ENCODE measurements at regions not wholly inside any gene's neighbourhood (a gene's known extent, or its start where the extent isn't known, plus 50 kb on each side); places are given as distances from the start of the nearest gene placed in this dataset.

DNA sequence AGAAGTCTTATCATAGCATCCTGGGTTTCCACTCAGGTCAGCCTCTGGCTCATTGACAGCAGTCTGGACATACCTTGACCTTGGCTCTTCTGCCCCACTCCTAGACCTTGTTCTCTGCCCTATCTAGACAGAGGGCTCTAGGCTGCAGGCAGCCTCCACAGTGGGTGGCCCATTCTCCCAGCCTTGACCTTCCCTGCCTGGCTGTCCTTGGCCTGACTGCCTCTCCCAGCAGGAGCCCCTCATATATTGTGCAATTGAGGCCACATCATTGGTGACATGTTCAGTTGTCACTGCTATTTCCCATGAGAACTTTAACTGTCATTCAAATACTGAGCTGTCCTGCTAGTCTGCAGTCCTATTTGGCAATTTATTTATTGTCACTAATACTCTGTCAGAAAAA is 503.4 kb downstream of the PLXNA4 start:
- no peak for DNase-seq (ENCODE audit: low read depth in 2 of 2)

DNA sequence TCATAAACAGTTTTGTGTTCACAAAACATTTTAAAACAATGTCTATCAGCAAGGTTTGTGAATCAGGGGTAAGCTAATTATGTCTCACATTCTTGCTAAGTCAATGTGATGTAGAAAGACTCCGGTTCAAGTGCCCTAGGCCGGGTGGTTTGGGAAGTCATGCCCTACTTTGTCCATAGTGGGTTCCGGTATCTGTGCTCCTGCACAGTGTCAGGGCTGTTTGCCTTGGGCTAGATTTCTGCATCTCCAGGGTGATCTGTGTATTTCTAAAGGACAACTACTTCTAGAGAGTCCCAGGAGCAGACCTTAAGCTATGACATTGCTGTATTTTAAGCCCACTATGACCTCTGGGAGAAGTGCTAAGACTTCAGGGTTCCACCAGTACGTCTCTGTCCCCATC is 504.1 kb downstream of the PLXNA4 start:
- DNase-seq (ENCODE audit: low read depth in 2 of 2), result no peak

DNA sequence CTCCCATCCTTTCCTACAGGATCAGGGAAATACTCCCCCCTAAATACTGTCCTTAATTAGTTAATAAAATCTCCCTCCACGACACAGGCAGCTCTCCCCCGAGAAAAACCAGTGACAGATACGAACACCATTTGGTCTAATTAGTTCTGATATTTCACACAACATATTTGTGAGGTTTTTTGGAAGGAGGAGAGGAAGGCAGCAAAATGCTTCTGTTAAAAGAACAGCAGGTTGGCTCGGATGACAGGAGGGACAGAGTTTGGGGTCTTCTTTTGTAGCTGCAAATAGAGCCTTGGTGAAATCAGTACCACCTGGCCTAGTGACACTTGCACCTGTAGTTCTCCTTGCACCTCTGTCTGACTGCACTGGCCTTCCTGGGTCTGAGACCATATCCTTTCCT is 507.0 kb downstream of the PLXNA4 start:
- DNase-seq (ENCODE audit: low read depth in 2 of 2), result no peak

DNA sequence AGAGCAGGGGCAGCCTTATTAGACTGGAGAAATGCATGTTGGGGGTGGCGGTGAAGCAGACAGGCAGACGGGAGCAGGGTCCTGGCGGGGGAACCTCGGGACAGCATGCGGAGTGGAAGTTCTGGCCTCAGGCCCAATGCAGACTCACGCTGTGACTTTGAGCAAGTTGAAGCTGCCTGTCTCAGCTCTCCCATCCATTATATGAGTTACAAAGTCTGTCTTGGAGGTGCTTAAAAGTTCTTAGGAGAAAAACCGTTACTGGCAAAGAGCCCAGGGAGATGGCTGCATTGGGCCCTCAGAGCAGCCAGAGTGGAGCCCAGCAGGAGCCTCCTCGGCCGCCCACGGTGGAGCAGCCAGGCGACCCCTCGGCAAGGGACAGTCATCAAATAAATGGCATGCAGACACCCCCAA is 509.5 kb downstream of the PLXNA4 start:
- DNase-seq (ENCODE audit: low read depth in 2 of 2), result no peak

DNA sequence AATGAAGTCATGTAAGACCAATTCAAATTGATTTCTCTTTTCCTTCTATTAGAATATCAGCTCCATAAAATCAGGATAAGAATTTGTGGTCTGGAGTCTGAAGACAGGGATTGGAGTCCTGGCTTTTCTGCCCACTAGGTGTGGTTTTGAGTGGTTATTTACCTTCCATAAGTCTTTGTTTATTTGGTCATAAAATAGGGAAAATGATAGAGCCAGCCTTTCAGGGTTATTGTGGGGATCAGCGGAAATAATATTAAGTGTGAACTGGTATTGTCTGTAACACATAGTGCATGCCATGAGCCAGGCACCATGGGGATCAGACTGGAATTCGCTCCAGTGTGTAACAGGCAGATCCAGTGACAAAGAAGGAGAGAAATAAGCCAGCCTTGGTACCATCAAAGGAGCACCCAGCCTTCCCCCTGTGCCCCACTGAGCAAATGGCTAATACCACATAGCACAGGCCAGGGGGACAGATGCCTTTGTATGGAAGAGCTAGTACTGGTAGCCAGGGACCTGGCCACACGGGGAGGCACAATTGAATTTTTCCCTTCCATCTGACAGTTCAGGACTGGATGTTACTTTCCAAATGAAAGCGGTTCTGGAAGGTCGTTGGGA is 509.7 kb upstream of the PODXL start:
- DNase-seq (ENCODE audit: low read depth in 2 of 2), result no peak

DNA sequence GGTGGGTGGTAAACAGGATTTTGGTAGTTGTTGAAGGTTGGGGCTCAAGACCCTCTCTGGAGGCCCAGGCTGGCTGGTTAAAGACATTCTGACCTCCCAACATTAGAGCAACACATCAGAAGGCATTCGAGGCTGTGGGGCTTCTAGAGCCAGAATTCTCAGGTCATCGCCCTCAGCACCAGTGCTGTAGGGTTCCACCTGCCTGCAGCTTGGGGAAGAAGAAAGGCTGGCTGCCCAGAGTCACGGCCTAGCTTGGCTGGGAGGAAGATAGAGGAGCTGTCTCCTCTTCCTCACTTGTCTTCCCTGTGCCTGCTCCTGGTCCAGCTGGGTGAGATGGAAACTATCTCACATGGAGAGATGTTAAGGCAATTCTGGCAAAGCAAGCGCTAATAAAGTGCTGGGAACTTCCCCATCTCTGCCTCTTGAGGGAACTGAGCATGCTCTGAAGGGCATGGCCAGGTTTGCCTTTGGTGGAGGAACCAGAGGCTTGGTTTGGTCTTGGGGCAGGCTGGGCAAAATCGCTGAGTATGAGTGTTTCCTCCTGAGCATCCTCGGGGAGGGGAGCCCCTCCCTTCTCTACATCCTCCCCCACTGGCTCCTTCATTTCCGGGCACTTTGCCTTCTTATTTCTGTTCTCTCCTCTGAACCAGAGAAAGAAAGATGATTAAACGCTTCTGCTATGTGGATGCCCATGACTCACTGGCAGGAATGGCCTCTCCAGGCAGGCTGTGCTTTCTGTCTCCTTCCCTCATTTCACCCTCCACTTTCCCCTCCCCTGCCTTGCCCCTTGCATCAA is 509.0 kb upstream of the PODXL start:
- no peak for DNase-seq (ENCODE audit: low read depth in 2 of 2)

DNA sequence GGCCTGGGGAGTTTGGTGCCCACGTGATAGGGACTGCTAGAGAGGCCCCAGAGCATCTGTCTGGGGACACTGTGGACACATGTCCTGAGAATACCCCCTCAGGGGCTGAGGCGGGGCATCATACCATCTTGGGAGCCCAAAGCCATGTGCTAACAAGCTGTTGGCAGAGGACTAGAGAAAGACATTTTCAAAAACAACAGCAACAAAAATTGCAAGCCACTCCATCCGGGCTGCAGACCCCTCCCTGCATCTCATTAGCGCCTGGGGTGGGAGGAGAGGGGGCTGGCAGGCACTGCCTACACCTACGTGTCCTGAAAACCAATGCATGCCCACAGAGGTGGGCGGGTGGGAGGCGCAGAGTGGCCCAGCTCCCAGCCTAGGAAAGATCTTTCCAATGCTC is 507.4 kb upstream of the PODXL start:
- no peak for DNase-seq (ENCODE audit: low read depth in 2 of 2)

DNA sequence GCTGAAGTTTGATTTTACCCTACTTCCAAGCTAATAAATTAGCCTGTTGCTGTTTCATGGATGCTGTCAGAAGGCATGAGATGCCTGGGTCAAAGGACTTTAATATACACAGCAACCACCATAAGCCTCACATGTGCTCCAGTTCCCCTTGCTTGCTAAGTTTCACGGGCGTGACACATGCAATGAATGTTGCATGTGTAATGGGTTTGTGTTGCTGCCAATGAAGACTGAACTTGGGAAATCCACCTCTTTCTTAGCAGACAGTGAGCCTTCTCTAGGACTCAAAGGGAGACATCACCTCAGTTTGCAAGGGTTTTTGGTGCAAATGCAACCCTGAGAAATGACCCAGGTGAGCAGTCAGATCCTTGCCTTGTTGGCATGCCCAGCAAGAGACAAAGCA is 505.5 kb upstream of the PODXL start:
- no peak for DNase-seq (ENCODE audit: low read depth in 2 of 2)

DNA sequence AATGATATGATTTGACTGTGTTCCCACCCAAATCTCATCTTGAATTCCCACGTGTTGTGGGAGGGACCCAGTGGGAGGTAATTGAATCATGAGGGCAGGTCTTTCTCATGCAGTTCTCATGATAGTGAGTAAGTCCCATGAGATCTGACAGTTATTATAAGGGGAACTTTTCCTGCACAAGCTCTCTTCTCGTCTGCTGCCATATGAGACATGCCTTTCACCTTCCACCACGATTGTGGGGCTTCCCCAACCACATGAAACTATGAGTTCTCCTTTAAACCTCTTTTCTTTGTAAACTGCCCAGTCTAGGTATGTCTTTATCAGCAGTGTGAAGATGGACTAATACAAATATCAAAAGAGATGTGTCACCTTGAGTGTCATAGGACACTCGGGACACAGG is 502.7 kb upstream of the PODXL start:
- DNase-seq (ENCODE audit: low read depth in 2 of 2), result no peak

DNA sequence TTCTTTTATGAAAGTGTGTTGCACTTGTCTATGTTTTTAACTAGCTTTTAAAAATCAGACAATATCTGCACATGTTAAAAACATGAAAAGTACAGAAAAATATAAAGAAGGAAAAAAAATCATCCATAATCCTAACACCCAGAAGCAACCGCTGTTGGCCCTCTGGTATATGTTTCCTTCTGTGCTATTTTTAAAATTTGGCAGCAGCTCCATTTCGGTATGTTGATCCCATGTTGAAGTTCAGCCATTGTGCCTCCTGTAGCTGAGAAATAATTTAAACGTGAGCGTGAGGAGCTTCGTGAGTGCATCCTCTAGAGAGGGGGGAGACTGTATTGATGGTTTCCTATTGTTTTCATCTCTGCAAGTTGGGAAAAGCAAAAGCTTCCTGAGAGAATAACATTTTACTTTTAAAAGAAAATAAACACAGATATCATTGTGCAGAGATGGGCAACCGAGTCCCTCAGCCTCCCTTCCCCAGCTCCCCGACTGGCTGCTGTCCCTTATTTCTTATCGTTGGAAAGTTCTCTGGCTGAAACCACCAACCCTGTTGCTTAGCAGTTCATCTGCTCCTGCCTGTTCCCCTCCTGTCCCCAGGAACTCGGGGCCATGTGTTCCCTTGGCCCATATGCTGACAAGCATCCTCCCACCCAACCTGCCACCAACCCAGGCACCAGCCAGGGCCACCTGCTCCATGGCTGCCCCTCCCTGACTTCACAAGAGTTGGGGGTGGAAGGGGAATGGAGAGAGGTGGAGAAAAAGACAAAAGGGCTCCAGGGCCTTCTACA is 499.1 kb upstream of the PODXL start:
- no peak for DNase-seq (ENCODE audit: low read depth in 2 of 2)

DNA sequence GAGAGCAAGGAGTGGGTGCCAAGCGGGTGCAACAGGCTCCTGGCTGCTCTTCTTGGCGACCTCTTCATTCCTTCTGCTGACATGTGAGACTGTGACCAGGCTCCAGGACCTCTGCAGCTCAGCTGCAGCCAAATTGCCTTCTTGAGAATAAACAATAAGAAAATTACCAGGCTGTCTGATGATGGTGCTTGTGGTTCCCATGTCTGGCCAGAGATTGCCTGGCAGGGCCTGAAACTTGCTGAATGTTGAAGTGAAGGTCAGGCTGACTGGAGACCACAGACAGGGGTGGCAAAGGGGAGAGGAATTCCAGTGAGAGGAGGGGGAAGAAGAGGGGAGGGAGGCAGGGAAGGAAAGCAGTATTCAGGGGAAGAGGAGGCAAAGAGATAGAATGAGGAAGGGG is 497.4 kb upstream of the PODXL start:
- DNase-seq (ENCODE audit: low read depth in 2 of 2), result no peak

DNA sequence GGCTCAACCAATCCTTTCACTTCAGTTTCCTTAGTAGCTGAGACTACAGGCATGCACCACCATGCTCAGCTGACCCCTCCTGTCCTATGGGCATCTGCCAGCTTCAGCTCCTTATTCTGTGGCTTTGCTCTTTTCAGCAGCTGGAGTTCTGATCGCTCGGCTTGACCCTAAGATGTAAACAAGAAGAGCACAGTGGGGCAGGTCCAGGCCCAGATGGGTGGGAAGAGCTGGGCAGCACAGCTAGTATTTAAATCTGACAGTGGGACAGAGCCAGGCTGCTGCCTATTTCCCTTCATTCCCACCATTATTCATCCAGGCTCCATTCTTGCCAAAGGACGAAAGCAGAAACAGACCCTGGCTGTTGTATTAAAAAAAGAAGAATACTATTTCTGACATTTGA is 494.9 kb upstream of the PODXL start:
- no peak for DNase-seq (ENCODE audit: low read depth in 2 of 2)

DNA sequence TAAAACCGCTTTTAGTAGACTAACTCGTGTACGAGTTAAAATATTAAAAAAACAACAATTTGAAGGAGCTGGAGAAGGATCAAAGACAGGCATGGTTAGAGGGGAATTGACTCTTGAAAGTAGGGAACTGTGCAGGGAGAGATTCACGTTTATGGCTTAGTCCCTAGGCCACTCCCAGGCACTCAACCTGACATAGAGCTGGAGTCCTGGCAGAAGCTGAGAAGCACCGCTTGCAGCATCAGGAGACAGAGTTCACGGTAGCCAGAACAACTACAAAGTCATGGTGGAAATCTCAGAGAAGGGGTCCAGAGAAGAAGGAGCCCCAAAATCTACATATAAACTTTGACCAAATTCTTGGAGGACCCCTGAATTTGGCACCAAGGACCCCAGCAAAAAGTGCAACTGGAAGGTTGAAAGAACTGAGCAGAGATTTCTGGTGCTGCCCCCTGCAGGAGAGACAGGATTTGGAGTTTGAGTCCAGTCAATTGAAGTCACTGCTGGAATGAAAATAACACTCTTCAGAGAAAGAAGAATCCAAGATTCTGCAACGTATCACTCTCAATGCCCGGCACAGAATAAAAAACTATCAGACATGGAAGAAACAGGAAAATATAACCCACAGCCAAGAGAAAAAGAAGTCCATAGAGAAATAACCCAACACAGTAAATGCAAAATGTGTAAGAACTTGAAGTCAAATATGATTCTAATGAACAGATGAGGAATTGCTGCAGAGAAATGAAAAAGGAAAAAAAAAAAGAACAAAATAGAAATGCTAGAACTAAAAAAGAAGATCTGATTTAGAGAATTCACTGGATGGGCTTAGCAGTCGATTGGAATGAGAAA is 493.3 kb upstream of the PODXL start:
- no peak for DNase-seq (ENCODE audit: low read depth in 2 of 2)

DNA sequence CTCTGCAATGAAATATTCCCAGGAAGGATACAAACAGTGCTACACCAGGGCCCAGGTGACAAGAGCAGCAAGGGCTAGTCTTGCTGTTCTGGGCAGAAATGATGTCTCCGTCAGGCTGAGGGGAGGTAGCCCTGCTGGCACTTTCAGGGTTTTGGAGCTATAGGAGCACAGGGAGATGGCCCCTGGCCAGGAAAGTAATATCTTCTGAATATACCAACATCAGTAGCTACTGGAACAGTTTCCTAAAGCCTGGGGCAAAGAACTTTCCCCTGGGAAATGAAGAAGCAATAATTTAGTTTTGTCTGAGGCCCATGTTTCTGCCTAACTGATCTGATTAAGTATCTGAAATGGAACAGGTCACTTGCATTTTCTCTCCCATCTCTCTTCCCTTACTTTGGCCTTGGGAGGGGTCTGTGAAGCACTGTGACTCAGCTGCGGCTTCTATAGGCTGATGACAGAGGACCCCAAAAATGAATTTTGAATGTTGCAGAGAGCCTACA is 489.1 kb upstream of the PODXL start:
- no peak for DNase-seq (ENCODE audit: low read depth in 2 of 2)

DNA sequence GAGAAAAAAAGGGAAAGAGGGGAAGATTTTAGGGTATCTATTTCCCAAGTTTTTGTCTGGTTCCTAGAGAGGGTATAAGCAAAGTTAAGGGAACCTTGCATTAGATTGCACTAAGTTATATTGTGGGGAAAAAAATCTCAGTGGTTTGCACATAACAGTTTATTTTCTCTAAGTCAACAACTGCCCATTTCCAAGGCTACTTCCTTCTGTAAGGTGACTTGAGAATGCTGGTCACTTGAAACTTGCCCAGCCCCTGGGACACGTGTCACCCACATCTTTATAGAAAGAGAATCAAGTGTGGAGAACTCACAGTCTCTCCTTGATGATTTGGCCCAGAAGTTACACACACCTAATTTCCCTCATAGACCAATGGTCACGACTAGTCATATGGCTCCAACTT is 488.6 kb upstream of the PODXL start:
- no peak for DNase-seq (ENCODE audit: low read depth in 2 of 2)

DNA sequence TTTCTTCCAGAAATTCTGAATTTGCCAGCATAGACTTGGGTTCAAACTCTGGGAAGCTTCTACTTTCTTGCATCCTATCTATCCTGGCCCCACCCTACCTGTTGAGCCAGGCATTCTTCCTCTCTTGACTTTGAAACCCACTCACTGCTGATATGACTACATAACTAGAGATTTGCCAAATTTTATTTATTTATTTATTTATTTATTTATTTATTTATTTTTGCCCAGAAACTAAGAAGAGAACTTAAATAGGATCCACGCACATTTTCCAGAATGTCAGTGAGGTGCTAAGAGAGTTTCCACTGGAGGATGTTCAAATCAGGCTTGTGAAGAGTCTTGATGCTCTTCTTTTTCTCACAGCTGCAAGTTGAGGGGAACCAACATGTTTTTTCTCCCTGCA is 487.8 kb upstream of the PODXL start:
- no peak for DNase-seq (ENCODE audit: low read depth in 2 of 2)

DNA sequence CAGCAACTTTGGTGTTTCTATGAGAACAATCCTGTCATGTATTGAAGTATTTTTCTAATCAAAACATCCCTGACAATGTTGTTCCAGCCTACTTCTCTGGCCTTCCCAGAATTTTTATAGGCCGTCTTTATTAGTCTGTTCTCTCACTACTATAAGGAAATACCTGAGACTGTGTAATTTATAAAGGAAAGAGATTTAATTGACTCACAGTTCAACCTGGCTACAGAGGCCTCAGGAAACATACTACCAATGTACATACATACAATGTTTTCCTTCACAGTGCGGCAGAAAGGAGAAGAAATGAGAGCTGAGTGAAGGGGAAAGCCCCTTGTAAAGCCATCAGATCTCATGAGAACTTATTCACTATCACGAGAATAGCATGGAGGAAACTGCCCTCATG is 484.7 kb upstream of the PODXL start:
- no peak for DNase-seq (ENCODE audit: low read depth in 2 of 2)

DNA sequence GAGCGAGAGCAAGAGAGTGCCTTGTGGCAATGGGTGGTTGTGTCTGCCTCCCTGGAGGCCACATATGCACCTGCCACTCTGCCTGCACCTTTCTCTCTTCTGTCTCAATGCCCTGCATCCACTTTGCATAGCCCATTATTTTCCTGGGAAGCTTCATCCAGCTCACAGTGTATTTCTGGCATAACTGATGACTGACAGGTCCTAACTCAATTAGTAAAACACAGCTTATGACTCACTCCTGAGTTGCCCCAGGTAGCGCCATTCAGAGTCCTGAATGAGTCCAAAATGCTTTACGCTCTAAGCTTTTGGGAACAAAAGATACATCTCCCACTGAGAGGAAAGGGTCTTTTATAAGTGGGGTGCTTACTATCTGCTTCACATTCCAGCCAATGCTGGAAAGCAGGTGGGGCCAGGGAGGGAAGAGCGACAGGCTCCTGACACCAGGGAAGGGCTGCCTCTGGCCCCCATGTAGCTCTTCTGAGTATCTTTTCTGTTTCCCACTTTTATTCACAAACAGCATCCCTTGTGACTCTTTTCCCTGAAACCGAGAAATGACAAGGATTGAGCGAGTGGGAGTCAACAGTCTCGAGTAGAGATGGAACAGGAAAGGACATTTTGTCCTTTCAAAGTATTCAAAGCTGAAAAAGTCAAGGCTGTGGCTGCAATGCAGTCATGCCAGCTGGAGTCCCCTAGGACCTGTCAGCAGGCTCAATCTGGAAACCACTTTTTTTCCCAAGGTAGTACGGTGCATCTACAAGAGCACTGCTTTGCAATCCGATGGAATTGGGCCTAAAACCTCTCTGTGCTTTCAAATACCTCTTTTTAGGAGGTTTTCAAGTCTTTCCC is 479.3 kb upstream of the PODXL start:
- no peak for DNase-seq (ENCODE audit: low read depth in 2 of 2)

DNA sequence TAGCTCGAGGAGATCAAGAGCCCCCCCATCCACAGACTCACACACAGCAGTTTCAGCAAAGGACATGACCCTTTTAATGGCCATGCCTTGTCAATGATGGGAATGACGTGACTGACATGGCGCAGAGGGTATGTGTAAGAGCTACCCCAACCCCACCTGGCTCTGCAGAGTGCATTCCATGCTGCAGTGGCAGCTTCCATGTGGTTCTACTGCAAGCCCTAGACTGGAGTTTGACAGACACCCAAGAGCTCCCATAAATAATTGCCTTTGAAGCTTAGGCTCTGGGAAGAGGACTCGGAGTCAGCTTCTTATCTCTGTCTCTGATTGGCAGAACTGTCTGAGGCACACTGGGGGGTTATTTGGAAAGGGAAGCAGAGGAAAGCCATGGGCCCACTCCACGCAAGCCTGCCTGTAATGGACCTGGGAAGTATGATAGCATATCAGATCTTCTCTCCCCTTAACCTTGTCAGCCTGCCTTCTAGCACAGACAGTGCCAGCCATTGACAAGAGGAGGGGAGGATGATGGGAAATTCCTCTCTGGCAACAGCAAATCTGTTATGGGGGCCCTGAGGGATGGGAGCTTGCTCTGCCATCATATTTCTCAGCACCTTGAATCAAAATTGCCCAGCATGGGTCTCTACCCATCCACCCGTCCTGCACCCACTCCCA is 478.5 kb upstream of the PODXL start:
- DNase-seq (ENCODE audit: low read depth in 2 of 2), result no peak

DNA sequence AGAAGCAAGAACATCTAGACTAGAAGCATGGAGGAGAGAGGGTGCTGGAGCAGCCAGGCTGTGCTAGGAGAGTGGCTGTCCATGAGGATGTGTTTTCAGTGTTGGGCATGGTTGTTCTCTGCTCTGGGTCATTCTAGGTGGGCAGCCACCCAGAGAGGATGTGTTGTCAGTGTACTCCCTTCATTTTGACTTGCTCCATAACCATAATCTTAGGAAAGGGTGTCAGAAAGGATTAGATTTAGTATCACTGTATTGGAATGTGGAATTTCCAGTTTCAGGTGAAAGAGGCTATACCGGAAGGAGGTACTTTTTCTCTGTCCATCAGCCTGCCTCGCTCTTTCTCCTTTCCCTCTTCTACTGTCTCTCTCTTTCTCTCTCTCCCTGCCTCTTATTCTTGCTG is 474.5 kb upstream of the PODXL start:
- DNase-seq (ENCODE audit: low read depth in 2 of 2), result no peak

Measured in stimulated activated CD8-positive, alpha-beta memory T cell treated with anti-CD3 and anti-CD28 coated beads, Interleukin-7, amount 100 ng/mL, for 1 hour (primary cell).